GM23338 (cell line): ENCODE measurements at regions not wholly inside any gene's neighbourhood (a gene's known extent, or its start where the extent isn't known, plus 50 kb on each side); places are given as distances from the start of the nearest gene placed in this dataset.

ENCODE experiments used
- ATAC-seq: fragments of 200-7000 bp; cut with Tn5 transposase; 3 replicates; pipeline ENCODE4 v1.9.1; 2020
- DNase-seq: peaks from one replicate; pipeline ENCODE4 v3.0.0-alpha.2; 2015; ENCODE audit warnings: low spot score
- H2AFZ ChIP-seq: fragments of 200-600 bp; sonication (generic); 2 replicates; pipeline ENCODE4 v1.8.0; 2016; ENCODE audit warnings: antibody characterized with exemption, mild to moderate bottlenecking, moderate library complexity
- H3F3A ChIP-seq: fragments of 200-600 bp; sonication (generic); replicated peaks from 2 replicates; pipeline ENCODE4 v1.8.0; 2017; ENCODE audit warnings: antibody characterized with exemption, mixed run types, low read depth
- H3K27ac ChIP-seq: fragments of 200-600 bp; sonication (generic); 2 replicates; pipeline ENCODE4 v1.6.1; 2016; ENCODE audit warnings: low read depth
- H3K27me3 ChIP-seq: fragments of 200-600 bp; sonication (generic); 2 replicates; pipeline ENCODE4 v1.8.0; 2016; ENCODE audit warnings: mild to moderate bottlenecking, mixed run types, moderate library complexity; ENCODE audit not compliant: insufficient read depth
- H3K36me3 ChIP-seq: fragments of 200-600 bp; sonication (generic); 2 replicates; pipeline ENCODE4 v1.8.0; 2016; ENCODE audit warnings: mild to moderate bottlenecking; ENCODE audit not compliant: insufficient read depth
- H3K4me1 ChIP-seq: fragments of 200-600 bp; sonication (generic); 2 replicates; pipeline ENCODE4 v1.8.0; 2016; ENCODE audit warnings: mild to moderate bottlenecking, moderate library complexity; ENCODE audit not compliant: insufficient read depth
- H3K4me2 ChIP-seq: fragments of 200-600 bp; sonication (generic); 2 replicates; pipeline ENCODE4 v1.7.1; 2017; ENCODE audit warnings: mixed run types
- H3K4me3 ChIP-seq: fragments of 200-600 bp; sonication (generic); 2 replicates; pipeline ENCODE4 v1.6.1; 2016; ENCODE audit warnings: mixed run types
- H3K79me2 ChIP-seq: fragments of 200-600 bp; sonication (generic); replicated peaks from 2 replicates; pipeline ENCODE4 v1.8.0; 2017; ENCODE audit warnings: mild to moderate bottlenecking; ENCODE audit not compliant: insufficient read depth
- H3K9me2 ChIP-seq: fragments of 200-600 bp; sonication (generic); 2 replicates; pipeline ENCODE4 v1.8.0; 2017; ENCODE audit not compliant: insufficient read depth
- H4K20me1 ChIP-seq: fragments of 200-600 bp; sonication (generic); replicated peaks from 2 replicates; pipeline ENCODE4 v1.8.0; 2017; ENCODE audit warnings: mild to moderate bottlenecking; ENCODE audit not compliant: insufficient read depth
- H3K27ac Mint-ChIP-seq: 2 replicates; pipeline ENCODE4 v1.8.0; 2020; ENCODE audit warnings: inconsistent platforms, mild to moderate bottlenecking, moderate library complexity, mixed read lengths
- H3K27me3 Mint-ChIP-seq: 3 replicates; pipeline ENCODE4 v1.8.0; 2022; ENCODE audit warnings: low read depth, mild to moderate bottlenecking, moderate library complexity, mixed read lengths, inconsistent platforms; ENCODE audit not compliant: insufficient read depth, poor library complexity
- H3K36me3 Mint-ChIP-seq: 3 replicates; pipeline ENCODE4 v1.8.0; 2021; ENCODE audit warnings: low read depth, mild to moderate bottlenecking, inconsistent platforms, moderate library complexity, mixed read lengths
- H3K4me1 Mint-ChIP-seq: 3 replicates; pipeline ENCODE4 v1.8.0; 2020; ENCODE audit warnings: mild to moderate bottlenecking, inconsistent platforms, mixed read lengths
- H3K4me3 Mint-ChIP-seq: 3 replicates; pipeline ENCODE4 v1.8.0; 2021; ENCODE audit warnings: moderate library complexity, mild to moderate bottlenecking, inconsistent platforms, mixed read lengths
- H3K9me3 Mint-ChIP-seq: 3 replicates; pipeline ENCODE4 v1.8.0; 2020; ENCODE audit warnings: moderate library complexity, mild to moderate bottlenecking, inconsistent platforms, mixed read lengths
- CREB1 ChIP-seq: fragments of 250-450 bp; sonication (Bioruptor Pico); IDR thresholded peaks from 2 replicates; pipeline ENCODE4 v1.5.0; 2020; ENCODE audit warnings: low read depth, mild to moderate bottlenecking, moderate library complexity
- EZH2 ChIP-seq: fragments of 200-600 bp; sonication (generic); IDR thresholded peaks from one replicate; pipeline ENCODE4 v1.8.0; 2017; ENCODE audit warnings: antibody characterized with exemption, mild to moderate bottlenecking, low read depth; ENCODE audit not compliant: unreplicated experiment
- EZH2phosphoT487 ChIP-seq: fragments of 200-600 bp; sonication (generic); IDR thresholded peaks from one replicate; pipeline ENCODE4 v1.8.1; 2018; ENCODE audit warnings: antibody characterized with exemption; ENCODE audit not compliant: unreplicated experiment
- JUNB ChIP-seq: IDR thresholded peaks from one replicate; pipeline ENCODE4 v1.6.1; 2016; ENCODE audit warnings: antibody characterized with exemption; ENCODE audit not compliant: unreplicated experiment
- NANOG ChIP-seq: IDR thresholded peaks from 2 replicates; pipeline ENCODE4 v1.6.1; 2016; ENCODE audit warnings: antibody characterized with exemption, borderline replicate concordance
- POLR2AphosphoS5 ChIP-seq: IDR thresholded peaks from 2 replicates; pipeline ENCODE4 v1.6.1; 2016; ENCODE audit warnings: antibody characterized with exemption, low read depth
- STAT1 ChIP-seq: IDR thresholded peaks from one replicate; pipeline ENCODE4 v1.6.1; 2016; ENCODE audit warnings: antibody characterized with exemption; ENCODE audit not compliant: unreplicated experiment
- ZNF114 ChIP-seq: fragments of 250-450 bp; sonication (Bioruptor Pico); IDR thresholded peaks from 2 replicates; pipeline ENCODE4 v1.5.0; 2020; ENCODE audit warnings: mild to moderate bottlenecking, moderate library complexity
- ZNF331 ChIP-seq: fragments of 250-450 bp; sonication (Bioruptor Pico); IDR thresholded peaks from 2 replicates; pipeline ENCODE4 v1.5.0; 2020; ENCODE audit warnings: low read depth, mild to moderate bottlenecking, moderate library complexity
- TF ChIP-seq, protein P1 (sequence below), 2 experiments: fragments of 200-600 bp in 1 of 2; sonication (generic) in 1 of 2; conservative IDR thresholded peaks; 2 replicates each; pipeline versions ENCODE4 v1.5.1 to v1.6.1; 2016 to 2017; ENCODE audit warnings: antibody characterized with exemption in 2 of 2, low read depth in 2 of 2, mild to moderate bottlenecking in 2 of 2, moderate library complexity in 1 of 2
- TF ChIP-seq, protein P2 (sequence below): fragments of 250-450 bp; sonication (Bioruptor Pico); IDR thresholded peaks from 2 replicates; pipeline ENCODE4 v1.5.0; 2020; ENCODE audit warnings: mild to moderate bottlenecking, moderate library complexity
- TF ChIP-seq, protein P3 (sequence below): IDR thresholded peaks from 2 replicates; pipeline ENCODE4 v1.6.1; 2016; ENCODE audit warnings: antibody characterized with exemption
- TF ChIP-seq, protein P4 (sequence below): IDR thresholded peaks from one replicate; pipeline ENCODE4 v1.6.1; 2018; ENCODE audit warnings: antibody characterized with exemption; ENCODE audit not compliant: unreplicated experiment

DNA sequence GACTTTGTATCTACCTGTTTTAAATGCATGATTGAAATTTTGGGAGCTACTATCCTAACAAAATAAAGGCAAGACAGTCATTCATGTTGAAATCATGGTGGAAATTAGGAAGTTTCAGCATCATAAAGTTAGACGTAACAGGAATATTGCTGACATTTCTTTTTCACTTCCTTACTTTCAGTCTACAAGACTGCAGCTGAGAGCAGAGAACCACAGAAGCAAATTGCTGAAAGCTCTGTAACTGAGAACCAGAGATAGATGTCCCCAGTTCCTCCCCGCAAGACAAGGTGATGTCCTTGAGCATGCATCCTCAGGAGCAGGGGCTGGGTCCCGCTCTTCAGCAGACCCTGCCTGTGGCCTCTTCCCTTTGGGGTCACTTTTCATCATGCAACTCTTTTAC is 466.3 kb upstream of the POM121L12 start:
- Histone ChIP-seq H3K4me2 (no peak overlapping the region), H4K20me1 (no peaks in the 10 kb centered on the region), H3K4me1 (no peaks in the 10 kb centered on the region), H3K27ac (no peak overlapping the region), H3K36me3 (no peaks in the 10 kb centered on the region), H3K9me2 (no peaks in the 10 kb centered on the region), H3K27me3 (no peaks in the 10 kb centered on the region), H3K79me2 (no peaks in the 10 kb centered on the region), H3K4me3 (no peak overlapping the region), H3F3A (no peaks in the 10 kb centered on the region), H2AFZ (0 out of 2 replicates have a peak overlapping the region, but pooled peaks have one; percentile 72)
- Mint-ChIP-seq H3K9me3 (no peaks in the 10 kb centered on the region), H3K27ac (no peak overlapping the region), H3K4me3 (no peak overlapping the region), H3K27me3 (no peaks in the 10 kb centered on the region), H3K36me3 (no peaks in the 10 kb centered on the region), H3K4me1 (no peaks in the 10 kb centered on the region)
- TF ChIP-seq, protein P1, sequence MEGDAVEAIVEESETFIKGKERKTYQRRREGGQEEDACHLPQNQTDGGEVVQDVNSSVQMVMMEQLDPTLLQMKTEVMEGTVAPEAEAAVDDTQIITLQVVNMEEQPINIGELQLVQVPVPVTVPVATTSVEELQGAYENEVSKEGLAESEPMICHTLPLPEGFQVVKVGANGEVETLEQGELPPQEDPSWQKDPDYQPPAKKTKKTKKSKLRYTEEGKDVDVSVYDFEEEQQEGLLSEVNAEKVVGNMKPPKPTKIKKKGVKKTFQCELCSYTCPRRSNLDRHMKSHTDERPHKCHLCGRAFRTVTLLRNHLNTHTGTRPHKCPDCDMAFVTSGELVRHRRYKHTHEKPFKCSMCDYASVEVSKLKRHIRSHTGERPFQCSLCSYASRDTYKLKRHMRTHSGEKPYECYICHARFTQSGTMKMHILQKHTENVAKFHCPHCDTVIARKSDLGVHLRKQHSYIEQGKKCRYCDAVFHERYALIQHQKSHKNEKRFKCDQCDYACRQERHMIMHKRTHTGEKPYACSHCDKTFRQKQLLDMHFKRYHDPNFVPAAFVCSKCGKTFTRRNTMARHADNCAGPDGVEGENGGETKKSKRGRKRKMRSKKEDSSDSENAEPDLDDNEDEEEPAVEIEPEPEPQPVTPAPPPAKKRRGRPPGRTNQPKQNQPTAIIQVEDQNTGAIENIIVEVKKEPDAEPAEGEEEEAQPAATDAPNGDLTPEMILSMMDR (conservative IDR thresholded peaks at IDR 0.05; ENCODE audit: low read depth in 2 of 2) = no peak
- TF ChIP-seq, protein P2, sequence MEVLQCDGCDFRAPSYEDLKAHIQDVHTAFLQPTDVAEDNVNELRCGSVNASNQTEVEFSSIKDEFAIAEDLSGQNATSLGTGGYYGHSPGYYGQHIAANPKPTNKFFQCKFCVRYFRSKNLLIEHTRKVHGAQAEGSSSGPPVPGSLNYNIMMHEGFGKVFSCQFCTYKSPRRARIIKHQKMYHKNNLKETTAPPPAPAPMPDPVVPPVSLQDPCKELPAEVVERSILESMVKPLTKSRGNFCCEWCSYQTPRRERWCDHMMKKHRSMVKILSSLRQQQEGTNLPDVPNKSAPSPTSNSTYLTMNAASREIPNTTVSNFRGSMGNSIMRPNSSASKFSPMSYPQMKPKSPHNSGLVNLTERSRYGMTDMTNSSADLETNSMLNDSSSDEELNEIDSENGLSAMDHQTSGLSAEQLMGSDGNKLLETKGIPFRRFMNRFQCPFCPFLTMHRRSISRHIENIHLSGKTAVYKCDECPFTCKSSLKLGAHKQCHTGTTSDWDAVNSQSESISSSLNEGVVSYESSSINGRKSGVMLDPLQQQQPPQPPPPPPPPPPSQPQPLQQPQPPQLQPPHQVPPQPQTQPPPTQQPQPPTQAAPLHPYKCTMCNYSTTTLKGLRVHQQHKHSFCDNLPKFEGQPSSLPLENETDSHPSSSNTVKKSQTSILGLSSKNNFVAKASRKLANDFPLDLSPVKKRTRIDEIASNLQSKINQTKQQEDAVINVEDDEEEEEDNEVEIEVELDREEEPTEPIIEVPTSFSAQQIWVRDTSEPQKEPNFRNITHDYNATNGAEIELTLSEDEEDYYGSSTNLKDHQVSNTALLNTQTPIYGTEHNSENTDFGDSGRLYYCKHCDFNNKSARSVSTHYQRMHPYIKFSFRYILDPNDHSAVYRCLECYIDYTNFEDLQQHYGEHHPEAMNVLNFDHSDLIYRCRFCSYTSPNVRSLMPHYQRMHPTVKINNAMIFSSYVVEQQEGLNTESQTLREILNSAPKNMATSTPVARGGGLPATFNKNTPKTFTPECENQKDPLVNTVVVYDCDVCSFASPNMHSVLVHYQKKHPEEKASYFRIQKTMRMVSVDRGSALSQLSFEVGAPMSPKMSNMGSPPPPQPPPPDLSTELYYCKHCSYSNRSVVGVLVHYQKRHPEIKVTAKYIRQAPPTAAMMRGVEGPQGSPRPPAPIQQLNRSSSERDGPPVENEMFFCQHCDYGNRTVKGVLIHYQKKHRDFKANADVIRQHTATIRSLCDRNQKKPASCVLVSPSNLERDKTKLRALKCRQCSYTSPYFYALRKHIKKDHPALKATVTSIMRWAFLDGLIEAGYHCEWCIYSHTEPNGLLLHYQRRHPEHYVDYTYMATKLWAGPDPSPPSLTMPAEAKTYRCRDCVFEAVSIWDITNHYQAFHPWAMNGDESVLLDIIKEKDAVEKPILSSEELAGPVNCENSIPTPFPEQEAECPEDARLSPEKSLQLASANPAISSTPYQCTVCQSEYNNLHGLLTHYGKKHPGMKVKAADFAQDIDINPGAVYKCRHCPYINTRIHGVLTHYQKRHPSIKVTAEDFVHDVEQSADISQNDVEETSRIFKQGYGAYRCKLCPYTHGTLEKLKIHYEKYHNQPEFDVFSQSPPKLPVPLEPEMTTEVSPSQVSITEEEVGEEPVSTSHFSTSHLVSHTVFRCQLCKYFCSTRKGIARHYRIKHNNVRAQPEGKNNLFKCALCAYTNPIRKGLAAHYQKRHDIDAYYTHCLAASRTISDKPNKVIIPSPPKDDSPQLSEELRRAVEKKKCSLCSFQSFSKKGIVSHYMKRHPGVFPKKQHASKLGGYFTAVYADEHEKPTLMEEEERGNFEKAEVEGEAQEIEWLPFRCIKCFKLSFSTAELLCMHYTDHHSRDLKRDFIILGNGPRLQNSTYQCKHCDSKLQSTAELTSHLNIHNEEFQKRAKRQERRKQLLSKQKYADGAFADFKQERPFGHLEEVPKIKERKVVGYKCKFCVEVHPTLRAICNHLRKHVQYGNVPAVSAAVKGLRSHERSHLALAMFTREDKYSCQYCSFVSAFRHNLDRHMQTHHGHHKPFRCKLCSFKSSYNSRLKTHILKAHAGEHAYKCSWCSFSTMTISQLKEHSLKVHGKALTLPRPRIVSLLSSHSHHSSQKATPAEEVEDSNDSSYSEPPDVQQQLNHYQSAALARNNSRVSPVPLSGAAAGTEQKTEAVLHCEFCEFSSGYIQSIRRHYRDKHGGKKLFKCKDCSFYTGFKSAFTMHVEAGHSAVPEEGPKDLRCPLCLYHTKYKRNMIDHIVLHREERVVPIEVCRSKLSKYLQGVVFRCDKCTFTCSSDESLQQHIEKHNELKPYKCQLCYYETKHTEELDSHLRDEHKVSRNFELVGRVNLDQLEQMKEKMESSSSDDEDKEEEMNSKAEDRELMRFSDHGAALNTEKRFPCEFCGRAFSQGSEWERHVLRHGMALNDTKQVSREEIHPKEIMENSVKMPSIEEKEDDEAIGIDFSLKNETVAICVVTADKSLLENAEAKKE = no peak
- TF ChIP-seq NANOG (no peak), CREB1 (CRISPR knock-in tag) (no peak), JUNB (no peak), EZH2 (no peak), ZNF331 (CRISPR knock-in tag) (no peak), STAT1 (no peak), POLR2AphosphoS5 (no peak), EZH2phosphoT487 (no peak), ZNF114 (no peak)
- TF ChIP-seq, protein P3, sequence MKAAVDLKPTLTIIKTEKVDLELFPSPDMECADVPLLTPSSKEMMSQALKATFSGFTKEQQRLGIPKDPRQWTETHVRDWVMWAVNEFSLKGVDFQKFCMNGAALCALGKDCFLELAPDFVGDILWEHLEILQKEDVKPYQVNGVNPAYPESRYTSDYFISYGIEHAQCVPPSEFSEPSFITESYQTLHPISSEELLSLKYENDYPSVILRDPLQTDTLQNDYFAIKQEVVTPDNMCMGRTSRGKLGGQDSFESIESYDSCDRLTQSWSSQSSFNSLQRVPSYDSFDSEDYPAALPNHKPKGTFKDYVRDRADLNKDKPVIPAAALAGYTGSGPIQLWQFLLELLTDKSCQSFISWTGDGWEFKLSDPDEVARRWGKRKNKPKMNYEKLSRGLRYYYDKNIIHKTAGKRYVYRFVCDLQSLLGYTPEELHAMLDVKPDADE = no peak
- TF ChIP-seq, protein P4, sequence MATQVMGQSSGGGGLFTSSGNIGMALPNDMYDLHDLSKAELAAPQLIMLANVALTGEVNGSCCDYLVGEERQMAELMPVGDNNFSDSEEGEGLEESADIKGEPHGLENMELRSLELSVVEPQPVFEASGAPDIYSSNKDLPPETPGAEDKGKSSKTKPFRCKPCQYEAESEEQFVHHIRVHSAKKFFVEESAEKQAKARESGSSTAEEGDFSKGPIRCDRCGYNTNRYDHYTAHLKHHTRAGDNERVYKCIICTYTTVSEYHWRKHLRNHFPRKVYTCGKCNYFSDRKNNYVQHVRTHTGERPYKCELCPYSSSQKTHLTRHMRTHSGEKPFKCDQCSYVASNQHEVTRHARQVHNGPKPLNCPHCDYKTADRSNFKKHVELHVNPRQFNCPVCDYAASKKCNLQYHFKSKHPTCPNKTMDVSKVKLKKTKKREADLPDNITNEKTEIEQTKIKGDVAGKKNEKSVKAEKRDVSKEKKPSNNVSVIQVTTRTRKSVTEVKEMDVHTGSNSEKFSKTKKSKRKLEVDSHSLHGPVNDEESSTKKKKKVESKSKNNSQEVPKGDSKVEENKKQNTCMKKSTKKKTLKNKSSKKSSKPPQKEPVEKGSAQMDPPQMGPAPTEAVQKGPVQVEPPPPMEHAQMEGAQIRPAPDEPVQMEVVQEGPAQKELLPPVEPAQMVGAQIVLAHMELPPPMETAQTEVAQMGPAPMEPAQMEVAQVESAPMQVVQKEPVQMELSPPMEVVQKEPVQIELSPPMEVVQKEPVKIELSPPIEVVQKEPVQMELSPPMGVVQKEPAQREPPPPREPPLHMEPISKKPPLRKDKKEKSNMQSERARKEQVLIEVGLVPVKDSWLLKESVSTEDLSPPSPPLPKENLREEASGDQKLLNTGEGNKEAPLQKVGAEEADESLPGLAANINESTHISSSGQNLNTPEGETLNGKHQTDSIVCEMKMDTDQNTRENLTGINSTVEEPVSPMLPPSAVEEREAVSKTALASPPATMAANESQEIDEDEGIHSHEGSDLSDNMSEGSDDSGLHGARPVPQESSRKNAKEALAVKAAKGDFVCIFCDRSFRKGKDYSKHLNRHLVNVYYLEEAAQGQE = no peak
- ATAC-seq (no peak), DNase-seq (no peak)
